Activated CD8-positive, alpha-beta memory T cell treated with anti-CD3 and anti-CD28 coated beads, Interleukin-2, amount 10 ng/mL, durations not matched to agents 7 days and 5 days (primary cell): ENCODE measurements at regions not wholly inside any gene's neighbourhood (a gene's known extent, or its start where the extent isn't known, plus 50 kb on each side); places are given as distances from the start of the nearest gene placed in this dataset.

Experiments
- ATAC-seq: fragments of 150-1000 bp; cut with Tn5 transposase; one replicate; pipeline ENCODE4 v1.10.0; 2021; ENCODE audit warnings: moderate library complexity
- CTCF ChIA-PET: fragments of 350-600 bp; sonication (Branson Sonifier 250); formaldehyde crosslinking; loops from one replicate; lab custom pipeline; 2021; ENCODE audit warnings: antibody characterized with exemption; lab: Charles Lee
- DNase-seq: peaks from one replicate; pipeline ENCODE4 v3.0.0-alpha.2; 2020
- H3K27ac Mint-ChIP-seq: one replicate; pipeline ENCODE4 v1.8.0; 2021; ENCODE audit warnings: mild to moderate bottlenecking, mixed read lengths
- H3K27me3 Mint-ChIP-seq: one replicate; pipeline ENCODE4 v1.8.0; 2021; ENCODE audit warnings: mixed read lengths
- H3K36me3 Mint-ChIP-seq: one replicate; pipeline ENCODE4 v1.8.0; 2021; ENCODE audit warnings: mild to moderate bottlenecking, mixed read lengths
- H3K4me1 Mint-ChIP-seq: one replicate; pipeline ENCODE4 v1.8.0; 2021; ENCODE audit warnings: mixed read lengths
- H3K4me3 Mint-ChIP-seq: one replicate; pipeline ENCODE4 v1.8.0; 2021; ENCODE audit warnings: mild to moderate bottlenecking, moderate library complexity, mixed read lengths
- H3K9me3 Mint-ChIP-seq: one replicate; pipeline ENCODE4 v1.8.0; 2022; ENCODE audit warnings: low read depth, mixed read lengths

DNA sequence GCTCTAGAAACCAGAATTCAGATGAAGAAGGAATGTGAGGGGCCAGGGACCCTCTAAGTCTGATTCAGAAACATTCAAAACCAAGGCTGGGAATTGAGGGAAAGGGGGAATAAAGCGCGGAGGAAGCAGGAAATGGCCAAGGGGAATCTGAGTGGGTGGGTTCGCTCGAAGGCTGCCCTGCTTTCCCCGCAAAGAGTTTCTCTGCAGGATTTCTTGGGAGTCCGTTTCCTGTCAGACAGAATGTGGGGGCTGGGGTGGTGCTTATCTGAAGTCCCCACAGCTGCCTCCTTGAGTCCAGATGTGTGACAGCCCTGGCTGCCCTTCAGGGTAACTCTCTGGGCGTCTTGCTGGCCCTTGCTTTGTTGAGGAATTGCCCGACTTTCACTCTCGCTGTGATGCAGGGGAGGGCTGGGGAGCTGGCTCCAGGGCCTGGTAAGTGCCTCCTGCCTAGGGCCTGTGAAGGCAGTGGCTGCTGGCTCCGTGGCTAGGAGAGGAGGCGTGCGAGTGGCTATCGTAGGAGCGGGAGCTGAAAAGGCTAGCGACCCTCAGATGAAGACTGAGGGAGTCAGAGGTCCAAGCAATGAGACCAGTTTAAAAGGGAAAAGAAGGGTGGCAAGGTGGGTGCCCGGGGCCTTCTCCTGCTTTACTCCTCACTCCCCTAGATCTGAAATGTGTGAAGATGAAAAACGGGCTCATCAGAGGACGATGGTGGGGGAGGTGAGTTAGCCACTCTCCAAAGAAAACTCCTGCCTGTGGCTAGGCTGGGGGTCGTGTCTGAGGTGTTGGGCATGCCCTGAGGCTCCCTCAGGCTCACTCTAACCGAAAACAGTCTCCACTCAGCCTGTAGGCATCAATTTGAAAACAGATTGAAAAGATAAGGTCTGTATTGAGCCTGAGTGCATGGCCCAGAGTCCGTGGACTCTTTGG lies 143.9 kb upstream of the UMPS start:
- no peak overlapping the region for H3K4me3 Mint-ChIP-seq
- H3K27me3 Mint-ChIP-seq = peaks cover 71% of the 10 kb centered on the region
- CTCF ChIA-PET = no interaction called here
- peaks cover 9% of the 10 kb centered on the region for H3K4me1 Mint-ChIP-seq
- no peak overlapping the region for H3K27ac Mint-ChIP-seq
- no peak for ATAC-seq
- H3K36me3 Mint-ChIP-seq = no peaks in the 10 kb centered on the region
- no peak for DNase-seq
- H3K9me3 Mint-ChIP-seq = no peaks in the 10 kb centered on the region

DNA sequence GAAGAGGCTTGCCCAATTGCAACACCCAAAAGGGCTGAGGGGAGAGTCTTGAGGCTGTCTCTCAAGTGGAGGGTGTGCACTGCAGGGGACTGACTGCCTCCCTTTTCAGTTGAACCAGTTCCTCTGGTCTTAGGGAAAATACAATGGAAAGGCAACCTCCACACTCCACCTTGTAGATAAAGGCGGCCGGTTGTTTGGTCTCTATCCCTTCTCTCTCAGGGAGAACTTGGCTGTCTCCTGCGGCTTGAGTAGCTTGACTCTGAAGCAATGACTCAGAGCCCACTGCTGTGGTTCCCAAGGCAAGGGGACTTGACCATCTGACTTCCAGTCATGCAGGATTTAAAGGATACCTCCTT lies 143.2 kb upstream of the UMPS start:
- H3K36me3 Mint-ChIP-seq = no peaks in the 10 kb centered on the region
- H3K27me3 Mint-ChIP-seq = peaks cover 65% of the 10 kb centered on the region
- H3K27ac Mint-ChIP-seq = no peak overlapping the region
- no peak overlapping the region for H3K4me3 Mint-ChIP-seq
- CTCF ChIA-PET = no interaction called here
- H3K9me3 Mint-ChIP-seq = no peaks in the 10 kb centered on the region
- no peak for ATAC-seq
- H3K4me1 Mint-ChIP-seq = peaks cover 9% of the 10 kb centered on the region
- no peak for DNase-seq

DNA sequence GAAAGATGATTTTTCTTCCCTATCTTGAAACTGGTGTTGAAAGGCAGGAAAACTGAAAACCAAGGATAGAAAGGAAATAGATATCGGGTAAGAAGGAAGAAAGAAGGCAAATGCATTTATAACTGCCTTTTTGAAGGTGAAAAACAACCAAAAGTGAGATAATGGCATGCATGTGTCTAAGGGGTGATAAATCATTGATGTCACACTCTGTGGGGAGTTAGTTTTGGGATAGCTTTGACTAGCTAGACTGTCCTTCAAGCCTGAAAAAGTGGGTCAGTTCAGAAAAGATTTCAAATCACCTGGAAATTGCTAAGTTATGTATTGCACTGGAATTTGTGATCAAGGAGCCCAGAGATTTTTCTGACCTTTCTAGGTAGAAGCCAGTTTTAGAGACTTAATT lies 142.2 kb upstream of the UMPS start:
- no peaks in the 10 kb centered on the region for H3K9me3 Mint-ChIP-seq
- H3K4me3 Mint-ChIP-seq = no peak overlapping the region
- H3K27me3 Mint-ChIP-seq = peaks cover 63% of the 10 kb centered on the region
- no peaks in the 10 kb centered on the region for H3K36me3 Mint-ChIP-seq
- H3K27ac Mint-ChIP-seq = no peak overlapping the region
- CTCF ChIA-PET = no interaction called here
- peaks cover 16% of the 10 kb centered on the region for H3K4me1 Mint-ChIP-seq
- ATAC-seq (no peak), DNase-seq (no peak)

DNA sequence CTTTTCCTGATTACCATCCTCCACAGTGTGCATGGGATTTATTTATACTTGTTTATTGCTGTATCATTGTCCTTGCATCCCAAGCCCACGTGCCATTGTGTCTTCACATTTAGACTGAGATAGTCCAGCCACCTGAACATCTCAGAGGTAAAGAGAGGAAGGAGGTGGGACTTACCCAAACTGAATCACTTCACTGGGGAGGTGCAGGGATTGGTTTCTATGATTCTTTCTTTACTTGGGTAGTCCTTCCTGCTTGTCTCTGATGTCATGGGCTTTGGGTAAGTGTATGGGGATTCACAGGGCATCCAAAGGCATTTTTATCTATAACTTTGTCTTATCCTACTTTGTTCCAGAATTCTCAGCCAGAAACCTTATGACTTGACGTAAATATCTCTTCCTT lies 141.5 kb upstream of the UMPS start:
- CTCF ChIA-PET = no interaction called here
- H3K9me3 Mint-ChIP-seq = no peaks in the 10 kb centered on the region
- ATAC-seq (no peak), DNase-seq (no peak)
- H3K27me3 Mint-ChIP-seq = peaks cover 63% of the 10 kb centered on the region
- peaks cover 23% of the 10 kb centered on the region for H3K4me1 Mint-ChIP-seq
- no peak overlapping the region for H3K4me3 Mint-ChIP-seq
- H3K27ac Mint-ChIP-seq = no peak overlapping the region
- H3K36me3 Mint-ChIP-seq = no peaks in the 10 kb centered on the region

DNA sequence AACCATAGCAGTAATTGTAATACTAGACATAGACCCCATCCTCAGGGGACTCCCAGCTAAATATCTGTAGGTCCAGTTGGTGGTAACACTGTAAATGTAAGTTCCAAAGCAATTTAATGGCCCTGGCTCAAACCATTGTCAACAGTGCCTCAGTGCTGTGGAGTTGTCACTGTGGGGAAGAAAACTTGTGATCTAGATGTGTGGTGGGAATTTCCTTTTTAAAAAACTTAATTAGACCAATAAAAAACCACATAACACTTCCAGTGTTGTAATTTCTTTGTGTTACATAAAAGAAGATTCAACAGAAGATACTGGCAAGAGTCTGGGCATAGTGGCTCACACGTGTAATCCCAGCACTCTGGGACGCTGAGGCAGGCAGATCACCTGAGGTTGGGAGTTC lies 138.6 kb upstream of the UMPS start:
- H3K27me3 Mint-ChIP-seq = peaks cover 54% of the 10 kb centered on the region
- H3K4me3 Mint-ChIP-seq = no peak overlapping the region
- H3K9me3 Mint-ChIP-seq = no peaks in the 10 kb centered on the region
- no peak for DNase-seq
- H3K36me3 Mint-ChIP-seq = no peaks in the 10 kb centered on the region
- CTCF ChIA-PET = interaction anchor here (0.7 kb wide), 1 partner anchor 26 kb away, joined by 3 read pairs; no protein-coding TSS in a partner anchor
- H3K27ac Mint-ChIP-seq = no peak overlapping the region
- peaks cover 15% of the 10 kb centered on the region for H3K4me1 Mint-ChIP-seq
- no peak for ATAC-seq

DNA sequence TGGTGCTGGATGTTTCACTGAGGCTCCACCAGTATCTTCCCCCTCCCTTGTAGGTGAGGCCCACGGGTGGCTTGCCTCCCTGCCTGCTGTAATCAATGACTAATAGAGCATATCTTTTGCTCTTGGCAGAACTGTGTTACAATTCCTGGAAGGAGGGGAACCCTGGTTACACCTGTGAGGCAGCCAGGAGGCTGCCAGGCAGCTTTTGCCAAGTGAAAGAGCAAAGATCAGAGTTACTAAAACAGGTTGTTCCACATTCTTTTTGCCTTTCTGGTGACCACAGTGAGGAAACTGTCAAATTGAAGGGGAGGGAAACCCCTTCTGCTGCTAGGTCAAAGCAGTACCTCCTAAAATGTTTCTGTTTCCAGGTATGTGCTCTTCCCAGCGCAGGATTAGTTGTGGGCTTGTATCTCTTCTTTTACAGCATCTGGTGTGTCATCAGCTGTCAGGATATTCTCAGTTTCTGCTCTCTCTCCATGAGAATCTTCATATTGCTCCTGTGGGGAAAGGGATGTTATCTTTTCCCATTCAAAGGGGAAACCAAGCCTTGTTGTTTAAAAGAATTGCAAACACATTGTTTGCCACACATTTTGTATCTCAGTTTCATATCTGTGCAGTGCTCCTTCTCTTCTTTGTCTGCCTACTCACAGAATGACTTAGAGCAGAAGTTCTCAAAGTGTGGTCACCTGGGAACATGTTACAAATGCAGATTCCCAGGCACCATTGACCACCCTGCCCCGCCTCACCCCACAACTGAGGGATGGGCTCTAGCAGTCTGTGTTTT lies 137.4 kb upstream of the UMPS start:
- Mint-ChIP-seq H3K36me3 (no peaks in the 10 kb centered on the region), H3K27ac (no peak overlapping the region), H3K4me1 (peaks cover 15% of the 10 kb centered on the region), H3K9me3 (no peaks in the 10 kb centered on the region), H3K27me3 (peaks cover 46% of the 10 kb centered on the region), H3K4me3 (no peak overlapping the region)
- CTCF ChIA-PET = no interaction called here
- DNase-seq = no peak
- no peak for ATAC-seq

DNA sequence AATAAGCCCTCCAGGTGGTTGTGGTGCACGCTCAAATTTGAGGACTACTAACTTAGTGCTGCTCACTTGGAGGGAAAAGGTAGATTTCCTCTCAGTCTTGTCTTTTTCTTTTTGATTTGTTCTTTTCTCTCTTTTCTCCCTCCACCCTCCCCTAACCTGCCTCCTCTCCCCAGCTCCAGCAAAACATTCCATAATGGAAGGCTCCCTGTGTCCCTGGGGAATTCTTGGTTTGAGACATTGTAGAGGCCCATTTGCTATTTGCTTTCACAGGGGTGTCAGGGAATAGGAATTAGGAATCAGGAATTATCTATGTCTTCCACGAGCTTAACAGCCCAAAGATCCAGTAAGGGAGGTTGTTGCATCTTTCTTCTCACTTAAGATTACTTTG lies 136.8 kb upstream of the UMPS start:
- DNase-seq = no peak
- Mint-ChIP-seq H3K4me1 (peaks cover 15% of the 10 kb centered on the region), H3K27ac (no peak overlapping the region), H3K36me3 (no peaks in the 10 kb centered on the region), H3K9me3 (no peaks in the 10 kb centered on the region), H3K4me3 (no peak overlapping the region), H3K27me3 (peaks cover 42% of the 10 kb centered on the region)
- CTCF ChIA-PET = no interaction called here
- ATAC-seq = no peak

DNA sequence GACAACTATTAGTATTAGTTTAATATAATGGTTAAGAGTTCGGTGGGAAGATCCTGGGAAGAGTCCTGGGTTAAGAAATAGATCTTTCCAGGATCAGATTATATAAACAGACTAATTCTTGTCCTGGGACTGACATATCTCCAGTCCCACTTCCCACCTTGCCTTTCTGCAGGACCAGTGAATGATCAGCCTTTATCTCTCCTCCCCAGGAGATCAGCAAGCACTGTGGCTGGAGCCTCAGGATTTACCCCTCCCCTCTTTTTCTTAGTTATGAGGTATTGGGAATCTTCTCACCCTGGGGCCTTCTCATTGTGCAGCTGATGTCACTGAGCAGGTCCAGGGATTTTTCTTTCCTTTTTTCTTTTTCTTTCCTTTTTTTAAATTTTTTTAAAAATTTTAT lies 135.7 kb upstream of the UMPS start:
- no peak for ATAC-seq
- no peak overlapping the region for H3K27ac Mint-ChIP-seq

DNA sequence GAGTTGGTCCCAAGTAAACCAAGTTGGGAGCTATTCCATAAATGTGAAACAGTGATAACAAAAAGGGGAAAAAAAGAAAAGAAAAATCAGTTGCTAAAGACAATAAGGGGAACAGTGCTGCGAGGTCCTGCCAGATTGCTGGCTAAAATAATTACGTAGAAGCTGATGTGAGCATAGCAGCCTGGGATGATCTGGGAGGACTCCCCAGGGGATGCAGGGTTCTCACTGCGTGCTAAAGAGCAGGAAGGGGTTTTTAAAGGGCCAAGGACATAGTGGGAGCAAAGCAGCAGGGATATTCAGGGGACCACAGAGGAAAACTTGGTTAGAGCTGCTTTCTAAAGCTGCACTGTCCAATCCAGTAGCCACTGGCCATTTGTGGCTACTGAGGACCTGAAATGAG lies 133.0 kb upstream of the UMPS start:
- CTCF ChIA-PET = interaction anchor here (0.8 to 0.9 kb wide), 2 partner anchors 22 to 92 kb away, joined by 3 read pairs; no protein-coding TSS in a partner anchor
- peaks cover 15% of the 10 kb centered on the region for H3K4me1 Mint-ChIP-seq
- ATAC-seq = no peak
- no peak overlapping the region for H3K27ac Mint-ChIP-seq
- H3K27me3 Mint-ChIP-seq = peaks cover 45% of the 10 kb centered on the region
- H3K36me3 Mint-ChIP-seq = no peaks in the 10 kb centered on the region
- no peak for DNase-seq
- no peak overlapping the region for H3K4me3 Mint-ChIP-seq
- no peaks in the 10 kb centered on the region for H3K9me3 Mint-ChIP-seq

More for the DNA sequence above, 135.7 kb upstream of the UMPS start:
- Mint-ChIP-seq H3K4me3 (no peak overlapping the region), H3K27me3 (peaks cover 41% of the 10 kb centered on the region), H3K9me3 (no peaks in the 10 kb centered on the region), H3K4me1 (peaks cover 15% of the 10 kb centered on the region), H3K36me3 (no peaks in the 10 kb centered on the region)
- CTCF ChIA-PET = no interaction called here
- DNase-seq = no peak

DNA sequence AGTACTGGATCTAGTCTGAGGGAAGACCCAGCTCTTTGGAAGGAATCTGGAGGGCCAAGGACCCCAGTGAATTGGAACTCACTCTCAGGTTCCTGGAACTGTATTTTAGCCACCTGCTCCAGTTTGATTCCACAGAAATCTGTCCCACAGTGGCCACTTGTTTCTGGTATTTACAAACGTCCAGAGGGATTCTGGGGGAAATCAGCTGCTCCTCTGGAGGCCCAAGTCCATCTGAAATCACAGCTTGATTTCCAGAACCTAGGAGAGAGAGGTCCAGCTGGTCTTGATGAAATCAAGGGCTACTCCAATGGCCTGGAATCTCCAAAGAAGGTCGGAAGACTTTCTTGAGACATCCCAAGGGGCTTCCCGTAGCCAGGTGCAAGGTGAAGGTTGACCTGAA lies 132.3 kb upstream of the UMPS start:
- no peak overlapping the region for H3K27ac Mint-ChIP-seq
- CTCF ChIA-PET = interaction anchor here (0.8 to 0.9 kb wide), 2 partner anchors 23 to 91 kb away, joined by 3 read pairs; no protein-coding TSS in a partner anchor
- H3K27me3 Mint-ChIP-seq = peaks cover 40% of the 10 kb centered on the region
- H3K36me3 Mint-ChIP-seq = no peaks in the 10 kb centered on the region
- H3K9me3 Mint-ChIP-seq = no peaks in the 10 kb centered on the region
- peaks cover 9% of the 10 kb centered on the region for H3K4me1 Mint-ChIP-seq
- no peak overlapping the region for H3K4me3 Mint-ChIP-seq
- no peak for ATAC-seq
- no peak for DNase-seq

DNA sequence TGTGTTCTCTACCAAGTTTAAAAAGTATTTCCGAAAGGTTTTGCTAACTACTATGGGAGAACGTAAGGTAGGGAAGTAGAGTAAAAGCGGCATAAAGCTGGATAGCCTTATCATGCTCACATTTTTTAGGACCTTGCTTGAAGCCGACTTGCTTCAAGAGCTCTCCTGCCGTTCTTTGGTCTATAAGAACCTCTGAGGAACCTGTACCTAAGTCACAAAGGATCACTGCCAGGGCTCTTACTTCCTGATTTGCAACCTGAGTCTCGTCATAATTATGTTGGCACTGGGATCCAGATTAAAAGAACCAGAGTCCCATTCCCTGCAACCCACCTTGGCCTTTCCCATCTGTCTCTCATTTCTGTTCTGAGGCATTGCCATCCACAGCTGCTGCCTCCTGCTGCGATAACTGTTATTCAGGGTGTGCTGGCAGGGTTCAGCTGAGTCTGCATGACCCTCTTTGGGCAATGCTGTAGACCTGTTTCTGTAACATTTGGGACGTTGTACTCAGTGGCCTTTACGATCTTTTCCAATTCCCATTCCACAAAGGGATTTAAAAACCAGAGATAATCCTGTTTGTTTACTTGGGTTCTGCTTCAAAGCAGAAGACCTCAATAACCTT lies 131.0 kb upstream of the UMPS start:
- Mint-ChIP-seq H3K36me3 (no peaks in the 10 kb centered on the region), H3K4me1 (no peaks in the 10 kb centered on the region), H3K27me3 (peaks cover 34% of the 10 kb centered on the region), H3K4me3 (no peak overlapping the region), H3K27ac (no peak overlapping the region), H3K9me3 (no peaks in the 10 kb centered on the region)
- CTCF ChIA-PET = interaction anchor here (0.7 kb wide), 1 partner anchor 91 kb away, joined by 3 read pairs; no protein-coding TSS in a partner anchor
- no peak for DNase-seq
- no peak for ATAC-seq

DNA sequence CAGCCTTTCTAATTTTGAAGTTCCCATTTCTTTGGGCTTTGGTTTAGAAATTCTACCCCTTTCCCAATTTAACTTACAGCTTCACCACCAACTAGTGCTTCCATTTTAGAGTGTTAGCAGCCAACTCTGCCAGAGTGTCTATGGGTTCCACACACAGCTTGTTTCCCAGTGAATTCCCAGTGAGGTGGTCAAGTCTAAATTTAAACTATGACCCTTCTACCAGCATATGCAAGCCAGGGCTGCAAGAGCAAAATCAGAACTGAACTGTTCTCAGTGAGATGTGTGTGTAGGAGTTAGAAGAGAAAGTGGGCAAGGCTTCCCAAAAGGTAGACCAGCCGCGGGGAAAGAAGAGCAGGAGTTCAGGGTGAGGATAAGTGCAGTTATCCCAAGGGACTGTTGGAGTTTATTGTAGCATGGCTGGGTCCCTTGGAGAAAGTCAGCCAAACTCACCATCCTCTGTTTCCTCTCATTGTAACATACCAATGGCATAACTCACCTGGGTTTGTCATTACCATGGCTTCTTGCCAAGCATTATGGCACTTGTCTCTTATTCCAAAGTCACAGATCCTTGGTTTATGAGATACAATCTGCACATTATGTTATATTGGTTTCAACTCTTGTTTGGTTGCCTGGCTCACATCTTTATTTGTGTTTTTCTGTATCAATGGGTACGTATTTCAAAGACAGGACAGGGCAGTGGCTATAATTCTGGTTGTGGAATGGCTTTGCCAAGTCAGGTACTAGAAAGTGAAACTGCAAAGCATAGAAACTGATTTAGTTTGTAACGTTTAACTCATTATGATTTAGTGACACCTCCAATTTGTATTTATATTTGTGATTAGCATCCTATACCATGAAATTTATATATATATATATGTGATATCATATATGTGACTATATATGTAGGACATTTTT lies 130.2 kb upstream of the UMPS start:
- CTCF ChIA-PET = no interaction called here
- Mint-ChIP-seq H3K4me1 (no peaks in the 10 kb centered on the region), H3K36me3 (no peaks in the 10 kb centered on the region), H3K27ac (no peak overlapping the region), H3K9me3 (no peaks in the 10 kb centered on the region), H3K27me3 (peaks cover 33% of the 10 kb centered on the region), H3K4me3 (no peak overlapping the region)
- DNase-seq (no peak), ATAC-seq (no peak)
